OCI-LY7 (cell line): ENCODE measurements at regions not wholly inside any gene's neighbourhood (a gene's known extent, or its start where the extent isn't known, plus 50 kb on each side); places are given as distances from the start of the nearest gene placed in this dataset.

Source experiments
- BruUV-seq: library from RNA; stranded (reverse); fragments of 400-500 nt; replicated peaks from 2 replicates; lab custom pipeline; 2021; lab: Mats Ljungman, UMichigan
- CTCF ChIA-PET: fragments of 300-600 bp; sonication (Branson Sonifier 250); formaldehyde crosslinking; loops from one replicate; lab custom pipeline; 2022; ENCODE audit warnings: antibody characterized with exemption; ENCODE audit not compliant: unreplicated experiment; lab: Charles Lee
- POLR2A ChIA-PET: fragments of 300-600 bp; sonication (Branson Sonifier 250); formaldehyde crosslinking; loops from one replicate; lab custom pipeline; 2022; ENCODE audit warnings: antibody characterized with exemption; lab: Charles Lee
- DNase-seq: peaks from one replicate; pipeline ENCODE4 v3.0.0-alpha.2; 2015; ENCODE audit warnings: low spot score
- H2AFZ ChIP-seq: fragments of 200-600 bp; sonication (generic), shearing (Covaris generic); 2 replicates; pipeline ENCODE4 v1.6.1; 2014; ENCODE audit warnings: mild to moderate bottlenecking, antibody characterized with exemption, low read length, moderate library complexity
- H3K27ac ChIP-seq: fragments of 200-600 bp; sonication (generic); 2 replicates; pipeline ENCODE4 v1.5.1; 2014; ENCODE audit warnings: mixed run types, low read depth, mild to moderate bottlenecking, moderate library complexity, low read length, inconsistent platforms; ENCODE audit not compliant: poor library complexity, severe bottlenecking
- H3K36me3 ChIP-seq: fragments of 200-600 bp; sonication (generic); 2 replicates; pipeline ENCODE4 v1.6.1; 2014; ENCODE audit warnings: mild to moderate bottlenecking, antibody characterized with exemption, low read length, moderate library complexity, mixed read lengths; ENCODE audit not compliant: insufficient read depth
- H3K4me1 ChIP-seq: fragments of 200-600 bp; sonication (generic); 2 replicates; pipeline ENCODE4 v1.5.1; 2014; ENCODE audit warnings: mild to moderate bottlenecking, low read length; ENCODE audit not compliant: insufficient read depth, poor library complexity, severe bottlenecking
- H3K4me2 ChIP-seq: fragments of 200-600 bp; sonication (generic); 2 replicates; pipeline ENCODE4 v1.6.1; 2014; ENCODE audit warnings: mild to moderate bottlenecking, low read length
- H3K4me3 ChIP-seq: fragments of 200-600 bp; sonication (generic); 2 replicates; pipeline ENCODE4 v1.5.1; 2014; ENCODE audit warnings: mild to moderate bottlenecking, low read depth, low read length; ENCODE audit not compliant: poor library complexity, severe bottlenecking
- H3K79me2 ChIP-seq: fragments of 200-600 bp; sonication (generic); 2 replicates; pipeline ENCODE4 v1.6.1; 2016; ENCODE audit warnings: low read depth, mild to moderate bottlenecking, low read length, moderate library complexity, mixed read lengths; ENCODE audit not compliant: insufficient read depth
- H3K9me2 ChIP-seq: fragments of 200-600 bp; sonication (generic); 2 replicates; pipeline ENCODE4 v1.6.1; 2016; ENCODE audit warnings: mild to moderate bottlenecking, low read length, mixed read lengths; ENCODE audit not compliant: insufficient read depth
- H3K9me3 ChIP-seq: fragments of 200-600 bp; sonication (generic); 2 replicates; pipeline ENCODE4 v1.6.1; 2014; ENCODE audit warnings: mild to moderate bottlenecking, mixed run types, low read length, mixed read lengths
- H4K20me1 ChIP-seq: fragments of 200-600 bp; sonication (generic); 2 replicates; pipeline ENCODE4 v1.6.1; 2014; ENCODE audit warnings: mild to moderate bottlenecking, antibody characterized with exemption, low read length, moderate library complexity, mixed read lengths; ENCODE audit not compliant: insufficient read depth
- CTCF ChIP-seq: fragments of 200-600 bp; sonication (generic); conservative IDR thresholded peaks from 2 replicates; pipeline ENCODE4 v1.5.1; 2014; ENCODE audit warnings: mild to moderate bottlenecking, antibody characterized with exemption, low read length, moderate library complexity, mixed read lengths
- EZH2phosphoT487 ChIP-seq: fragments of 200-600 bp; sonication (generic); IDR thresholded peaks from 2 replicates; pipeline ENCODE4 v1.6.1; 2018; ENCODE audit warnings: low read depth, borderline replicate concordance, mild to moderate bottlenecking, mixed run types, antibody characterized with exemption, low read length, moderate library complexity, mixed read lengths
- intact Hi-C: fragments of 100-400 bp; cut with micrococcal nuclease; formaldehyde crosslinking; loops from one replicate; pipeline ENCODE4 v1.10.0; 2022; ENCODE audit not compliant: unreplicated experiment

GRCh38 chr13:76038920-76039716, 403.0 kb downstream of the LMO7 start:
- ChIA-PET CTCF (no interaction called here), POLR2A (interaction anchor here (0.5 to 0.7 kb wide), 3 partner anchors 11 to 654 kb away, joined by 3 to 4 read pairs (median 3); no protein-coding TSS in a partner anchor)
- intact Hi-C loops, result no loop called here

GRCh38 chr13:76036176-76036575, 400.0 kb downstream of the LMO7 start:
- Histone ChIP-seq H3K9me3 (no peaks in the 10 kb centered on the region), H2AFZ (no peak overlapping the region), H3K79me2 (no peaks in the 10 kb centered on the region), H3K27ac (no peak overlapping the region), H3K9me2 (no peaks in the 10 kb centered on the region), H3K4me2 (no peak overlapping the region), H3K36me3 (no peaks in the 10 kb centered on the region), H3K4me3 (no peak overlapping the region), H3K4me1 (no peaks in the 10 kb centered on the region), H4K20me1 (no peaks in the 10 kb centered on the region)
- ChIA-PET CTCF (no interaction called here), POLR2A (interaction anchor here (0.7 kb wide), 1 partner anchor 861 kb away, joined by 3 read pairs; no protein-coding TSS in a partner anchor)
- intact Hi-C loops, result no loop called here
- TF ChIP-seq CTCF, result no peak
- TF ChIP-seq EZH2phosphoT487, result no peak
- no TSS peak for BruUV-seq
- no peak for DNase-seq

More at GRCh38 chr13:76038920-76039716, 403.0 kb downstream of the LMO7 start:
- TF ChIP-seq CTCF, result no peak
- no peak for TF ChIP-seq EZH2phosphoT487
- BruUV-seq, result no TSS peak
- Histone ChIP-seq H3K9me3 (no peaks in the 10 kb centered on the region), H3K9me2 (no peaks in the 10 kb centered on the region), H3K4me1 (no peaks in the 10 kb centered on the region), H3K79me2 (no peaks in the 10 kb centered on the region), H3K36me3 (no peaks in the 10 kb centered on the region), H2AFZ (no peak overlapping the region), H3K27ac (no peak overlapping the region), H3K4me3 (no peak overlapping the region), H4K20me1 (no peaks in the 10 kb centered on the region), H3K4me2 (no peak overlapping the region)
- no peak for DNase-seq

- Histone ChIP-seq H3K36me3 (no peaks in the 10 kb centered on the region), H2AFZ (no peak overlapping the region), H3K9me2 (no peaks in the 10 kb centered on the region), H3K4me3 (no peak overlapping the region), H3K4me1 (no peaks in the 10 kb centered on the region), H4K20me1 (no peaks in the 10 kb centered on the region), H3K79me2 (no peaks in the 10 kb centered on the region), H3K4me2 (no peak overlapping the region), H3K9me3 (no peaks in the 10 kb centered on the region), H3K27ac (no peak overlapping the region)
- DNase-seq, result no peak
- ChIA-PET CTCF (no interaction called here), POLR2A (interaction anchor here (0.7 kb wide), 1 partner anchor 861 kb away, joined by 3 read pairs; no protein-coding TSS in a partner anchor)
- intact Hi-C loops, result no loop called here
- TF ChIP-seq CTCF (no peak), EZH2phosphoT487 (no peak)
- no TSS peak for BruUV-seq
Observed at GRCh38 chr13:76035711-76036110, 399.6 kb downstream of the LMO7 start.
